Suprapubic skin (tissue), 4 donors: ENCODE measurements at regions not wholly inside any gene's neighbourhood (a gene's known extent, or its start where the extent isn't known, plus 50 kb on each side); places are given as distances from the start of the nearest gene placed in this dataset.

ENCODE experiments used
- DNase-seq, 2 donors: peaks; one replicate each; pipeline ENCODE4 v3.0.0-alpha.2; 2019; ENCODE audit warnings: low spot score in 2 of 2
- H3K27ac ChIP-seq: fragments of 200-600 bp; sonication (generic); one replicate; pipeline ENCODE4 v1.5.1; 2019
- H3K27me3 ChIP-seq: fragments of 200-600 bp; sonication (generic); one replicate; pipeline ENCODE4 v1.5.1; 2019
- H3K36me3 ChIP-seq: fragments of 200-600 bp; sonication (generic); one replicate; pipeline ENCODE4 v1.5.1; 2019
- H3K4me1 ChIP-seq: fragments of 200-600 bp; sonication (generic); one replicate; pipeline ENCODE4 v1.5.1; 2019
- H3K4me3 ChIP-seq: fragments of 200-600 bp; sonication (generic); one replicate; pipeline ENCODE4 v1.5.1; 2019; ENCODE audit warnings: mild to moderate bottlenecking
- H3K9me3 ChIP-seq: fragments of 200-600 bp; sonication (generic); one replicate; pipeline ENCODE4 v1.5.1; 2019
- CTCF ChIP-seq, 2 donors: fragments of 200-600 bp in 1 of 2; fragments of 450-650 bp in 1 of 2; sonication (generic) in 1 of 2; IDR thresholded peaks; one replicate each; pipeline ENCODE4 v1.5.1; 2016 to 2019; ENCODE audit warnings: antibody characterized with exemption in 2 of 2, mild to moderate bottlenecking in 1 of 2, moderate library complexity in 1 of 2
- EP300 ChIP-seq: sonication (generic); formaldehyde crosslinking; IDR thresholded peaks from one replicate; pipeline ENCODE4 v1.6.1; 2017; ENCODE audit warnings: antibody characterized with exemption
- POLR2A ChIP-seq, 2 donors: fragments of 450-650 bp; IDR thresholded peaks; one replicate each; pipeline ENCODE4 v1.6.1; 2017; ENCODE audit warnings: antibody characterized with exemption in 2 of 2, mild to moderate bottlenecking in 2 of 2, moderate library complexity in 2 of 2
- POLR2AphosphoS5 ChIP-seq, 3 donors: sonication (generic); formaldehyde crosslinking; IDR thresholded peaks; one replicate each; pipeline ENCODE4 v1.6.1; 2017; ENCODE audit warnings: antibody characterized with exemption in 3 of 3
- WGBS: methylation state at CpG from one replicate; pipeline ENCODE4 v1.1.5; 2018; 5-methylcytosine and 5-hydroxymethylcytosine counted together

GRCh38 chr13:82900453-82900852, 981.8 kb downstream of the SLITRK1 start:
- Histone ChIP-seq H3K4me1 (no peaks in the 10 kb centered on the region), H3K27me3 (no peaks in the 10 kb centered on the region), H3K27ac (no peak overlapping the region), H3K36me3 (no peaks in the 10 kb centered on the region), H3K9me3 (no peaks in the 10 kb centered on the region), H3K4me3 (no peak overlapping the region)
- no peak for DNase-seq
- no peak for TF ChIP-seq CTCF (IDR thresholded peaks at IDR 0.05)

- H3K27me3 ChIP-seq: no peaks in the 10 kb centered on the region
- no peak overlapping the region for H3K4me3 ChIP-seq
- H3K9me3 ChIP-seq: no peaks in the 10 kb centered on the region
- DNase-seq: no peak
- WGBS: 82% methylated on average over 3 of the region's 3 CpGs
- no peaks in the 10 kb centered on the region for H3K36me3 ChIP-seq
- no peak overlapping the region for H3K27ac ChIP-seq
- TF ChIP-seq EP300 (no peak), CTCF (IDR thresholded peaks at IDR 0.05) (no peak), POLR2AphosphoS5 (IDR thresholded peaks at IDR 0.05) (no peak), POLR2A (IDR thresholded peaks at IDR 0.05) (no peak)
- H3K4me1 ChIP-seq: no peaks in the 10 kb centered on the region
Measured at GRCh38 chr13:82898586-82898985, 983.7 kb downstream of the SLITRK1 start.

- Histone ChIP-seq H3K27me3 (no peaks in the 10 kb centered on the region), H3K27ac (no peak overlapping the region), H3K36me3 (no peaks in the 10 kb centered on the region), H3K4me3 (no peak overlapping the region), H3K9me3 (no peaks in the 10 kb centered on the region), H3K4me1 (no peaks in the 10 kb centered on the region)
- WGBS: 55% methylated on average over 1 of the region's 1 CpG
- DNase-seq: no peak
- TF ChIP-seq POLR2AphosphoS5 (IDR thresholded peaks at IDR 0.05): no peak
- TF ChIP-seq EP300: no peak
- TF ChIP-seq POLR2A (IDR thresholded peaks at IDR 0.05): no peak
- TF ChIP-seq CTCF (IDR thresholded peaks at IDR 0.05): no peak
Measured at GRCh38 chr13:82879921-82880320, 1002.4 kb downstream of the SLITRK1 start.

- Histone ChIP-seq H3K27ac (no peak overlapping the region), H3K4me3 (no peak overlapping the region), H3K36me3 (no peaks in the 10 kb centered on the region), H3K9me3 (no peaks in the 10 kb centered on the region), H3K4me1 (no peaks in the 10 kb centered on the region), H3K27me3 (no peaks in the 10 kb centered on the region)
- no peak for DNase-seq
- TF ChIP-seq EP300 (no peak), POLR2AphosphoS5 (IDR thresholded peaks at IDR 0.05) (no peak), CTCF (IDR thresholded peaks at IDR 0.05) (no peak), POLR2A (IDR thresholded peaks at IDR 0.05) (no peak)
Measured at GRCh38 chr13:82878536-82878935, 1003.7 kb downstream of the SLITRK1 start.

- TF ChIP-seq POLR2AphosphoS5 (IDR thresholded peaks at IDR 0.05) (no peak), POLR2A (IDR thresholded peaks at IDR 0.05) (no peak), EP300 (no peak), CTCF (IDR thresholded peaks at IDR 0.05) (no peak)
- Histone ChIP-seq H3K36me3 (no peaks in the 10 kb centered on the region), H3K4me3 (no peak overlapping the region), H3K9me3 (no peaks in the 10 kb centered on the region), H3K27me3 (no peaks in the 10 kb centered on the region), H3K4me1 (no peaks in the 10 kb centered on the region), H3K27ac (no peak overlapping the region)
- WGBS: 53% methylated on average over 2 of the region's 2 CpGs
- DNase-seq: no peak
Measured at GRCh38 chr13:82867284-82867683, 1015.0 kb downstream of the SLITRK1 start.
